Stimulated activated CD8-positive, alpha-beta memory T cell treated with anti-CD3 and anti-CD28 coated beads, Interleukin-7, amount 100 ng/mL, for 48 hours (primary cell): ENCODE measurements at regions not wholly inside any gene's neighbourhood (a gene's known extent, or its start where the extent isn't known, plus 50 kb on each side); places are given as distances from the start of the nearest gene placed in this dataset.

Source experiments
- DNase-seq, 2 donors: peaks; one replicate each; pipeline ENCODE4 v3.0.0-alpha.2; 2020; ENCODE audit warnings: low read depth in 1 of 2; ENCODE audit errors: extremely low read depth in 1 of 2

GRCh38 chr6:145374570-145374969, 360.8 kb downstream of the EPM2A start:
- no peak for DNase-seq

DNA sequence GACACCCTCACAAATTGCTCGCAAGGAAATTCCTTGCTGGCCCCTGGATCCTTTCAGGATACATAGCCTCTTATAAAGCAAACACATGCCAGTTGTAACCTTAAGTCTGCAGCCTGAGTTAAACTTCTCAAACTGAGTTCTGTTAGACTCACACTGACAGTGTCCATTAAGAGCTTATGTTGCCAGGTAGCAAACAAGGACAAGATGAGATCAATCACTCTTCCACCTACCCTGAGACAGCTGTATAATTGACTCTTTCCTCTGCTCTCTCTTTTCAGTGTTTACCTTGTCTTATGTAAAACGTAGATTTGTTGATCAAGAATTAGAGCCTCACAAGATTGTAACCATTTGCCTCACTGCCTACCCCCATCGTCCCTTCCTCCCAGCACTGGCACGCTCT, 359.8 kb downstream of the EPM2A start:
- DNase-seq: no peak

GRCh38 chr6:145380186-145380585, 355.1 kb downstream of the EPM2A start:
- no peak for DNase-seq

DNA sequence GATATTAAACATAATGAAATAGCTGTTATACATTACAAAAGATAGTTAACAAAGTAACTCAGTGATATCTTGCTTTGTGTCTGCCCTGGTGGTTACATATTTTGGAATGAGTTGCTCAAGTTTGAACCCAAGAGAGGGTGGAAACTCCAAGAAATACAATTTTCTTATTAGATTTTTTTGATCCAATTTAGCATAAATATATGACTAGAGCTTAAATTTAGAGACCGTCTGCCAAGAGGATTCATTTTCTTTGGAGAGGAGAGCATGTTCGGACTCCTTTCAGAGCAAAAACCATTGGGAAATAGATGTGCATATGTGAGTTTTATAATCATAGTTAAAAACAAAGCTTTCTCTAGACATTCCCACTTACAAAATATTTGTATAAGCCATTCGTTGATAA, 353.4 kb downstream of the EPM2A start:
- DNase-seq: no peak

GRCh38 chr6:145383428-145383827, 351.9 kb downstream of the EPM2A start:
- no peak for DNase-seq

GRCh38 chr6:145384503-145384902, 350.8 kb downstream of the EPM2A start:
- DNase-seq: no peak

DNA sequence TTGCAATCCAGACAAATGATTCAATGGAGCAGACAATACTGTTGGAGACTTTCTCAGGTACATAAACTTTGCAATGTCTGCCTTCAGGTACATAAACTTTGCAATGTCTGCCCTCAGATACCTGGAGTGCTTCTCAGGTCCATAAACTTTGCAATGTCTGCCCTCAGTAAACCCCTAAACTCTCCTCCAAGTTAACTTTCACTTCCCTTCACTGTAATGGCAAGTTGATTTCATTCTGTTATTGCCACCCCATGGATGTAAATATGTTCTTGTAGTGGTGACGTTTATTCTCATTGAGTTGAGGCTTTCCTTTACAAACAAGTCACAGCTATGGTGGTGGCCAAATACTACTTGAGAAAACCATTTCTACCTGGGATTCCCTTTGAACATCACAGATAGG, 338.8 kb downstream of the EPM2A start:
- DNase-seq: no peak

DNA sequence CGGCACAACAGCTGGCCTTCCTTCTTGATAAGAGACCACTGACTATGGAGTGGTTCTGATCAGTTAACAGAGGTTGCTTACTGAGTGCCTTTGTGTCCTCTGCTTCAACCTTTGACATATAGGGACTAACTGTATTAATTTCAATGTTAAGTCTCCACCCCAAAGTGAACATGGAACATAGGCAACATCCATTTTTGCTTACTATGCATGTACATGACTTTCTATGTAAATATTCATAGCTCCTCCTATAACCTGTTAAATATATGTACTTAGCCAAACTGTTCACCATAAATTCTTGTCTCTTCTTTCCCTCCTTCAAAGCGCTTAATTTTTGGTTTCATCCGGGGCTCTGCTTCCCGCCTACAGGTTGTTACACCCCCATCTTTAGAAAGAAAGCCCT, 334.8 kb downstream of the EPM2A start:
- no peak for DNase-seq

DNA sequence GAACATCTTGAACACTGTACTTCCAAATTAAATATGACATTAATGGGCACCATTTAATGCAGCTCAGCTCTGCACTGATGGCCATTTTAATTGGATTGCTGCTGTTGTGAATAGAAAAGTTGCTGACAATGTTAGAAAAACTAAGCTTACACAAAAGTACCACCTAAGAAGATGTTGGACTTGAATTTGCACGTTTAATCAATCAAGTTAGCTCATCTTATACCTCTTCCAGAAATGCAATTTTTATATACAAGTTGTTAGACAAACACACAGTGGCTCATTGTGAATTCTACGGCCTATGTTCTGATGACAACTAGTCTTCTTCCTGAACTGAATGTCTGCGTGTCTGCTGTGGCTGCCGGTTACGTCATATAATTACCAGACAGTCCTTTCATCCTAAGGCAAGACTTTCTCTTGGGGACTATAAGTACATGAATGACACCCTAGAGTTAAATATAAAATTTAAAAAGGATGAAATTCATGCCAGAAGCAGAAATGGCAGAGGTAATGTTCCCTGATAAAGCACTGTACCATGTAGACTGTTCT, 330.2 kb downstream of the EPM2A start:
- no peak for DNase-seq

DNA sequence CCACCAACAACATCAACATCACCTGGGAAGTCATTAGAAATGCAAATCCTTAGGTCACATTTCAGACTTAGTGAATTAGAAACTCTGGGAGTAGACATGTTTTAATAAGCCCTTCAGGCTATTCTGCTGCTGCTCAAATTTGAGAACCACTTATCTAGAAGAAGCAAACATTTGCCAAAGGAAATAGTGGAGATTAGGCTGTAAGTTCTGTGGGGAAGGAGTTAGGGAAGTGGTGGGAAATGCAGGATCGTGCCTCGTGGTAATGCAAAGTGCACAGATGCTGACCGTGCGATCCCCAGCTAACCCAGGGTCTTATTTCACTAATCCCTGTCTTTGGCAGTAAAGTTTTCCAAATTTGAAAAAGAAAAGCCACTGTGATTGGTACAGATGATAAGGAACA, 328.5 kb downstream of the EPM2A start:
- DNase-seq: no peak

- DNase-seq: no peak
Observed at GRCh38 chr6:145415616-145416015, 319.7 kb downstream of the EPM2A start.

DNA sequence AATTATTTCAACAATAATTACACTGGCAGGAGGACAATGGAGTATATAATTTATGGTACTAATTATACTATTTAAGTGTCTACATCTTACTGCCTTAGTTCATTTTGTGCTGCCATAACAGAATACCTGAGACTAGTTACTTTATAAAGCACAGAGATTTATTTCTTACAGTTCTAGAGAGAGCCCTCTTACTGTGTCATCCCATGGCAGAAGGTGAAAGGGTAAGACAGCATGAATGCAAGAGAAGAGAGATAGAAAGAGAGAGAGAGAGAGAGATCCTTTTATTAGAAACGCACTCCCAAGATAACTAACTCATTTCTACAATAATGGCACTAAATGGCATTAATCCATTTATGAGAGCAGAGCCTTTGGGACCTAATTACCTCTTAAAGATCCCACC, 314.7 kb downstream of the EPM2A start:
- no peak for DNase-seq

DNA sequence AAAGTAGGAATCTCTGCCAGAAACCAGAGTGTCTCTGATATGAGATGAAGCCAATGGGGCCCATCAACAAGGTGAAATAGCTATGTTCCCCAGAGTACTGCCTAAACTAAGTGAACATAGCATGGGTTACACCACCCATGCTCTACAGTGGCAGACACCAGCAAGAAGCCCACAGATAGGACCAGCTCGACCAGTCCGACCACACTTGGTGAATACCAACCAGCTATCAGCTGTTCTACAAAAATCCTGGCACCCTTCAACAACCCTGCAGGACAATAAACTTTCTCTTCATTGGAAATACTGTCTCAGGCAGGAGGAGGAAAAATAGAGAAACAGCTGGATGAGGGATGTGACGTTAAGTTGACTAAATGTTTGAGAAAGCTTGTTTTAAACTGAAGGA, 311.4 kb downstream of the EPM2A start:
- DNase-seq: no peak

DNA sequence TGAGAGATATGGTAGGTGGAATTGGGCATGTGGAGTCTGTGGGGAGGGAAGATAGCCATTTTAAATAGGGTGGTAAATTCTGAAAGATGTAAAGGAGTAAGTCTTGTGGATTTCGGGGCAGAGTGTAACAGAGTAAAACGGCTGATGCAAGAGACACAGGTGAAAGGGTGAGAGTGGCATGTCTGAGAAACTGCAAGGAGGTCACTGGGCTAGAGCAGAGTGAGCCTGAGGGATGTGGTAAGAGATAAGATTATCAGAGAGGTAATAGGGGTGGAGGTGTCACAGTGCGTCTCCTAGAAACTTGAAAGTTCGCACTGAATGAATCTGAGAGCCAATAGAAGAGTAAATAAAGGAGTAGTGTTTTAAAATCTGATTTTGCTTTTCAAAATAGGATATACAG, 308.1 kb downstream of the EPM2A start:
- DNase-seq: no peak

- no peak for DNase-seq
Observed at GRCh38 chr6:145428706-145429105, 306.6 kb downstream of the EPM2A start.

GRCh38 chr6:145442110-145442509, 293.2 kb downstream of the EPM2A start:
- no peak for DNase-seq

DNA sequence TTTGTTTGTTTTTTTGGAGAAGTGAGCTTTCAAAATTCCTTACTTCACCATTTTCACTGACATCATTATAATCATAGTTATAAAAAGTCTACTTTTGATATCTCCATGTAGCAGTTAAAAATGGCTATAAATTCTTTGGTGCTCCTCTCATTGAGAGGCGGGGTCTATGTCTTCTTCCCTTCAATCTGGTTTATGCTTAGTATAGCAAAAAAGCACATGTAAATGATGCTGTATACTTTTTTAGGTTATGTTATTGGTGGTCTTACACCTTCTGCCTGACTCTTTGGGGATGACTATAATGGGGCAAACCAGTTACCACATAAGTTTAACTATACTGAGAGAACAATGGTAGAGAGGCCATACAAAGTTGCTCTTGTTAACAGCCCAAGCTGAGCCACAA, 289.6 kb downstream of the EPM2A start:
- no peak for DNase-seq

DNA sequence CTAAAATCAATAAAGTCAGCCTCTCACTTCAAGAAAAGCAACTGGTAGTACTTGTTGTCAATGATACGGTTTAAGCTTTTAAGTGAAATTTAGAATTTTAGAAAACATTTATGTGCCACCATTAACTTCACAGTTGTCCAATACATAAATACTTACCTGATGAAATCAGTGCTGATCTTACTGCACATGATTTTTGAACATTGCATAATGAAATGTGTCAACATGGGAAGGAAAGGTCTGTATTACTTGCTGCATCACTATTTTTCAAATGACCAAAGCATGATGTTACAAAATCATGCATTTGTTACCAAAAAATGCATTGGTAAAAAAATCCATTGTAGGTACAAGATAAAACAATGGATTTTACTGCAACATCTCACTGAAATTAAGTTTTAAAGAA, 284.3 kb downstream of the EPM2A start:
- DNase-seq: no peak

DNA sequence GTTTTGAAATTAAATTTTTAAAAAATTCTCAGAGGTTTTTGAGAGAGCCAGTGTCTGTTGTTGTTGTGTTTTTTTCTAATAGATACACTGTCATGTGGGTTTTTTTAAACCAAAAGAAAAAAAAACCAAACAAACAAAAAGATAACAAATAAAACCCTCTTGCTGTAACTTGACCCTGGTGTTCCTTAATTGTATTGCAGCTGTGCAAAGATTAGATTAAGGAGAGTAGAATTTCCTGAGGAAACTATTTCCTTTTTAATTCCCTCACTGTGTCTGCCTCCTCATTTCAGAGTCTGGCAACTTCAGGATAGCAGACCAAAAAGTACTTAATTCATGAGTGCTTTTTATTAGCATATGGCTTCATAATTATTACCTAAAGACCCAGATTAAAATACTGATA, 281.9 kb downstream of the EPM2A start:
- DNase-seq: no peak

DNA sequence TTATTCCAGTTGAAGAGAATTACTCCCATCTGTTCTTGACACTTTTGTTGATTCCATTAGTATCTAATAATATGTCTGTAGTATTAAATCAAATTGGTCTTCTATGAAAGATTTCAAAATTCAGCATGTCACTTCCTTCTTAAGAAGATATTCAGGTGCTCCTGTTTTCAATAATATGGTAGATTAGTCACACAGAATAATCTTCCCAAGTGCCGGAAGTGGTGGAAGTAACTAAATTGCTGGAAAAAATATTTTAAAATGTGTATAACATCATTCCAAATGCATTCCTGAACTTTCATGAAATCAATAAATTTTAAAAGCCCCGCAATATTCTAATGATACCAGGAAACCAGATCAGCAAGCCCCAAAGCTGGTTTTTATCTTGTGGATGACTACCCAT, 281.3 kb downstream of the EPM2A start:
- DNase-seq: no peak

GRCh38 chr6:145457556-145457955, 277.8 kb downstream of the EPM2A start:
- DNase-seq: no peak

- no peak for DNase-seq
Observed at GRCh38 chr6:145468534-145468933, 266.8 kb downstream of the EPM2A start.

DNA sequence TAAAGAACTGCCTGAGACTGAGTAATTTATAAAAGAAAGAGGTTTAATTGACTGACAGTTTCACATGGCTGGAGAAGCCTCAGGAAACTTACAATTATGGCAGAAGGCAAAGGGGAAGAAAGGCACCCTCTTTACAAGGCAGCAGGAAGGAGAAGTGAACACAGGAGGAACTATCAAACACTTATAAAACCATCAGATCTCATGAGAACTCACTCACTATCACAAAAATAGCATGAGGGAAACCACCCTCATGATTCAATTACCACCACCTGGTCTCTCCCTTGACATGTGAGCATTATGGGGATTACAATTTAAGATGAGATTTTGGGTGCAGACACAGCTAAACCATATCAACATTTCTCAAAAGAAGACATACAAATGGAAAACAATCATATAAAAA, 266.3 kb downstream of the EPM2A start:
- DNase-seq: no peak
